Esophagus muscularis mucosa (tissue), 4 donors: ENCODE measurements at regions not wholly inside any gene's neighbourhood (a gene's known extent, or its start where the extent isn't known, plus 50 kb on each side); places are given as distances from the start of the nearest gene placed in this dataset.

Experiments
- DNase-seq: peaks from one replicate; pipeline ENCODE4 v3.0.0-alpha.2; 2017; ENCODE audit errors: extremely low spot score
- H3K27ac ChIP-seq, 4 donors: fragments of 200-600 bp; sonication (generic); replicated peaks in 1 of 4; 1 replicate in 3 of 4; 2 replicates in 1 of 4; pipeline ENCODE4 v1.5.1; 2016 to 2019; ENCODE audit warnings: mild to moderate bottlenecking in 1 of 4
- H3K27me3 ChIP-seq, 4 donors: fragments of 200-600 bp; sonication (generic); one replicate each; pipeline versions ENCODE4 v1.5.1 to v1.6.0; 2016 to 2019
- H3K36me3 ChIP-seq, 4 donors: fragments of 200-600 bp; sonication (generic); one replicate each; pipeline ENCODE4 v1.5.1; 2016 to 2019
- H3K4me1 ChIP-seq, 4 donors: fragments of 200-600 bp; sonication (generic); one replicate each; pipeline ENCODE4 v1.5.1; 2016 to 2019
- H3K4me3 ChIP-seq, 4 donors: fragments of 200-600 bp; sonication (generic); 1 replicate in 2 of 4; 2 replicates in 2 of 4; pipeline ENCODE4 v1.5.1; 2016 to 2019; ENCODE audit warnings: mild to moderate bottlenecking in 4 of 4, moderate library complexity in 1 of 4
- H3K9me3 ChIP-seq, 4 donors: fragments of 200-600 bp; sonication (generic); 1 replicate in 3 of 4; 2 replicates in 1 of 4; pipeline ENCODE4 v1.5.1; 2016 to 2019
- EP300 ChIP-seq: sonication (generic); formaldehyde crosslinking; IDR thresholded peaks from one replicate; pipeline ENCODE4 v1.6.1; 2017; ENCODE audit warnings: antibody characterized with exemption
- POLR2A ChIP-seq: fragments of 450-650 bp; IDR thresholded peaks from one replicate; pipeline ENCODE4 v1.6.1; 2017; ENCODE audit warnings: antibody characterized with exemption, moderate library complexity, mild to moderate bottlenecking, low read depth
- POLR2AphosphoS5 ChIP-seq, 2 donors: sonication (generic); formaldehyde crosslinking; IDR thresholded peaks; one replicate each; pipeline ENCODE4 v1.6.1; 2017; ENCODE audit warnings: antibody characterized with exemption in 2 of 2
- WGBS: methylation state at CpG from one replicate; pipeline ENCODE4 v1.1.5; 2018; 5-methylcytosine and 5-hydroxymethylcytosine counted together
- intact Hi-C: fragments of 100-400 bp; cut with DNase I; formaldehyde crosslinking; loops from one replicate; pipeline ENCODE4 v1.15.1; 2023
- TF ChIP-seq, protein P1 (sequence below), 3 experiments: fragments of 200-600 bp in 2 of 3; fragments of 450-650 bp in 1 of 3; sonication (generic) in 2 of 3; IDR thresholded peaks; one replicate each; pipeline ENCODE4 v1.5.1; 2017 to 2019; ENCODE audit warnings: antibody characterized with exemption in 3 of 3, mild to moderate bottlenecking in 2 of 3, moderate library complexity in 1 of 3

DNA sequence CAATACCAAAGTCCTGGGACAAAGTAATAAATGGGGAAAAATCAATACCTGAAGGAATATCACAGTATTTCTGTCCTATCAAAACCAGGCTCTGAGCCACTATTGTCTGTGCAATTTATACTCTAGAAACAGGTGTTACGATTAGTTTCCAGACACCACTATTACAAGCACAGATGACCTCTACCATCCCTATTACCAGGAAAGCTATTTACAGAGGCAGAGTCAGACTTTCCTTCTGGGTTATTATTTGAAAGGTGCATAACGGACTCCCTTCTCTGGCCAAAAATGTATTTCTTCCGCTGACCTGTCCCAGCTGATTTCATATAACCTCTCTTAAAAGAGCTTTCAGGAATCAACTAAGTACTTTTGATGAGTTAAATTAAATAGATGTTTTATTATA lies 154.6 kb upstream of the LRRC7 start:
- no peak for DNase-seq
- Histone ChIP-seq H3K9me3 (peaks cover 0 to 9% (median 0%) of the 10 kb centered on the region in 4 donors), H3K27ac (no peak overlapping the region), H3K36me3 (no peaks in the 10 kb centered on the region), H3K4me3 (no peak overlapping the region), H3K4me1 (no peaks in the 10 kb centered on the region), H3K27me3 (no peaks in the 10 kb centered on the region)
- TF ChIP-seq POLR2A = no peak
- TF ChIP-seq, protein P1, sequence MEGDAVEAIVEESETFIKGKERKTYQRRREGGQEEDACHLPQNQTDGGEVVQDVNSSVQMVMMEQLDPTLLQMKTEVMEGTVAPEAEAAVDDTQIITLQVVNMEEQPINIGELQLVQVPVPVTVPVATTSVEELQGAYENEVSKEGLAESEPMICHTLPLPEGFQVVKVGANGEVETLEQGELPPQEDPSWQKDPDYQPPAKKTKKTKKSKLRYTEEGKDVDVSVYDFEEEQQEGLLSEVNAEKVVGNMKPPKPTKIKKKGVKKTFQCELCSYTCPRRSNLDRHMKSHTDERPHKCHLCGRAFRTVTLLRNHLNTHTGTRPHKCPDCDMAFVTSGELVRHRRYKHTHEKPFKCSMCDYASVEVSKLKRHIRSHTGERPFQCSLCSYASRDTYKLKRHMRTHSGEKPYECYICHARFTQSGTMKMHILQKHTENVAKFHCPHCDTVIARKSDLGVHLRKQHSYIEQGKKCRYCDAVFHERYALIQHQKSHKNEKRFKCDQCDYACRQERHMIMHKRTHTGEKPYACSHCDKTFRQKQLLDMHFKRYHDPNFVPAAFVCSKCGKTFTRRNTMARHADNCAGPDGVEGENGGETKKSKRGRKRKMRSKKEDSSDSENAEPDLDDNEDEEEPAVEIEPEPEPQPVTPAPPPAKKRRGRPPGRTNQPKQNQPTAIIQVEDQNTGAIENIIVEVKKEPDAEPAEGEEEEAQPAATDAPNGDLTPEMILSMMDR (IDR thresholded peaks at IDR 0.05) = no peak
- TF ChIP-seq EP300 = no peak
- no peak for TF ChIP-seq POLR2AphosphoS5 (IDR thresholded peaks at IDR 0.05)
- WGBS = 60% methylated on average over 3 of the region's 3 CpGs
- intact Hi-C loops = no loop called here

GRCh38 chr1:69414574-69414973 lies 153.1 kb upstream of the LRRC7 start:
- H3K9me3 ChIP-seq = peaks cover 0 to 9% (median 0%) of the 10 kb centered on the region in 4 donors
- no peaks in the 10 kb centered on the region for H3K4me1 ChIP-seq
- intact Hi-C loops = no loop called here
- DNase-seq = no peak
- H3K4me3 ChIP-seq = no peak overlapping the region
- no peaks in the 10 kb centered on the region for H3K36me3 ChIP-seq
- TF ChIP-seq POLR2AphosphoS5 (IDR thresholded peaks at IDR 0.05) = no peak
- TF ChIP-seq POLR2A = no peak
- TF ChIP-seq, protein P1 (IDR thresholded peaks at IDR 0.05) = no peak
- no peak for TF ChIP-seq EP300
- WGBS = 97% methylated on average over 1 of the region's 1 CpG
- H3K27me3 ChIP-seq = no peaks in the 10 kb centered on the region
- H3K27ac ChIP-seq = no peak overlapping the region

DNA sequence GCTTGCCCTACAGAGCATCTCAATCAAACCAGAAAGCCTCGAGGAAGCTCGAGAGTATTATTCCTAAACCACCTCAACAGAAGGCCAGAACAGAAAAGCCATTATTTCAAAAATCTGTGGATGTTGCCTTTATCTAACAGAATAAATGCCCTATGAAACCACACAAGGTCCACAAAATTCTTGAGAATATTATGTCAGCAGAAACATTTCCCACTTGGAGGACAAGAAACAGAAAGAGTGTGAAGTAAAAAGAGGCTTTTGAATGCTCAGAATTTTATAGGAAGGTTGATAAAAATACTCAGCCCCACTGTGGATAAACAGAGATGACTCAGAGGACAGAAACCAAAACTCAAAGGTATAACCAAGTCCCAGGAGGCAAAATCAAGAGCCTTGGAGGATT lies 146.4 kb upstream of the LRRC7 start:
- TF ChIP-seq EP300 (no peak), POLR2A (no peak), POLR2AphosphoS5 (IDR thresholded peaks at IDR 0.05) (no peak)
- TF ChIP-seq, protein P1 (IDR thresholded peaks at IDR 0.05) = no peak
- H3K36me3 ChIP-seq = no peaks in the 10 kb centered on the region
- no peak for DNase-seq
- H3K27me3 ChIP-seq = no peaks in the 10 kb centered on the region
- no peaks in the 10 kb centered on the region for H3K9me3 ChIP-seq
- H3K27ac ChIP-seq = no peak overlapping the region
- 76% methylated on average over 2 of the region's 2 CpGs for WGBS
- H3K4me1 ChIP-seq = no peaks in the 10 kb centered on the region
- H3K4me3 ChIP-seq = no peak overlapping the region
- intact Hi-C loops = no loop called here

GRCh38 chr1:69425871-69426270 lies 141.9 kb upstream of the LRRC7 start:
- TF ChIP-seq POLR2A (no peak), EP300 (no peak), POLR2AphosphoS5 (IDR thresholded peaks at IDR 0.05) (no peak)
- TF ChIP-seq, protein P1 (IDR thresholded peaks at IDR 0.05) = no peak
- Histone ChIP-seq H3K27me3 (no peaks in the 10 kb centered on the region), H3K4me1 (no peaks in the 10 kb centered on the region), H3K36me3 (no peaks in the 10 kb centered on the region), H3K4me3 (no peak overlapping the region), H3K9me3 (no peaks in the 10 kb centered on the region), H3K27ac (no peak overlapping the region)
- intact Hi-C loops = no loop called here
- no peak for DNase-seq

- 67% methylated on average over 2 of the region's 2 CpGs for WGBS
- no peaks in the 10 kb centered on the region for H3K4me1 ChIP-seq
- H3K27me3 ChIP-seq = no peaks in the 10 kb centered on the region
- intact Hi-C loops = no loop called here
- no peaks in the 10 kb centered on the region for H3K36me3 ChIP-seq
- no peak for DNase-seq
- no peak overlapping the region for H3K27ac ChIP-seq
- TF ChIP-seq POLR2A (no peak), POLR2AphosphoS5 (IDR thresholded peaks at IDR 0.05) (no peak), EP300 (no peak)
- TF ChIP-seq, protein P1 (IDR thresholded peaks at IDR 0.05) = no peak
- no peaks in the 10 kb centered on the region for H3K9me3 ChIP-seq
- H3K4me3 ChIP-seq = no peak overlapping the region
These were observed 141.3 kb upstream of the LRRC7 start for GRCh38 chr1:69426401-69426800.
